ENCODE measurements at regions not wholly inside any gene's neighbourhood (a gene's known extent, or its start where the extent isn't known, plus 50 kb on each side); places are given as distances from the start of the nearest gene placed in this dataset.

GRCh38 chr9:106800701-106801270 is 62.2 kb upstream of the ZNF462 start:
- TF ChIP-seq SMAD4 (CRISPR knock-in tag; IDR thresholded peaks at IDR 0.05) (no peak), NFYB (CRISPR knock-in tag; conservative IDR thresholded peaks at IDR 0.05; ENCODE audit: low read depth) (no peak), JUN (CRISPR knock-in tag; IDR thresholded peaks at IDR 0.05) (no peak), CTCF (IDR thresholded peaks at IDR 0.05) (no peak), USF2 (CRISPR knock-in tag; IDR thresholded peaks at IDR 0.05) (no peak), ZNF232 (CRISPR knock-in tag; IDR thresholded peaks at IDR 0.05) (no peak), NFE2L1 (CRISPR knock-in tag; IDR thresholded peaks at IDR 0.05) (no peak), ATF2 (CRISPR knock-in tag; IDR thresholded peaks at IDR 0.05; ENCODE audit: borderline replicate concordance, low read depth) (no peak)

Measured in WTC11 (cell line).